ENCODE measurements at regions not wholly inside any gene's neighbourhood (a gene's known extent, or its start where the extent isn't known, plus 50 kb on each side); places are given as distances from the start of the nearest gene placed in this dataset.

GRCh38 chr5:83780699-83781350 is 60.2 kb upstream of the HAPLN1 start:
- Histone ChIP-seq H3K4me3 (ENCODE audit: low read depth, low read length) (no peak overlapping the region), H3K36me3 (ENCODE audit: control insufficient read depth in 2 of 2, insufficient read depth in 1 of 2, low read length in 2 of 2) (no peaks in the 10 kb centered on the region), H3K4me1 (ENCODE audit: control insufficient read depth, insufficient read depth, low read length) (no peaks in the 10 kb centered on the region), H3K27ac (ENCODE audit: extremely low read depth, low read depth, low read length) (no peak overlapping the region), H3K9me3 (ENCODE audit: control insufficient read depth, insufficient read depth, low read depth, low read length) (no peaks in the 10 kb centered on the region)
- ChIA-PET POLR2A (interaction anchor here (0.6 kb wide), 1 partner anchor 167 kb away, joined by 4 read pairs; no protein-coding TSS in a partner anchor), CTCF (interaction anchor here (0.7 kb wide), 1 partner anchor 48 kb away, joined by 3 read pairs; no protein-coding TSS in a partner anchor)
- no peak for TF ChIP-seq ZNF654 (tag by site-specific recombination; IDR thresholded peaks at IDR 0.05; ENCODE audit: low read depth)
- no peak for TF ChIP-seq ZNF24 (tag by site-specific recombination; IDR thresholded peaks at IDR 0.05)
- no peak for TF ChIP-seq KLF8 (tag by site-specific recombination; IDR thresholded peaks at IDR 0.05)
- TF ChIP-seq ZNF513 (tag by site-specific recombination; IDR thresholded peaks at IDR 0.05) = no peak
- no peak for TF ChIP-seq ZNF843 (tag by site-specific recombination; IDR thresholded peaks at IDR 0.05)
- TF ChIP-seq ZNF610 (tag by site-specific recombination; IDR thresholded peaks at IDR 0.05; ENCODE audit: borderline replicate concordance) = no peak
- no peak for TF ChIP-seq ZNF169 (tag by site-specific recombination; IDR thresholded peaks at IDR 0.05)
- TF ChIP-seq ZSCAN16 (tag by site-specific recombination; IDR thresholded peaks at IDR 0.05) = no peak
- TF ChIP-seq ZNF660 (tag by site-specific recombination; IDR thresholded peaks at IDR 0.05) = no peak
- TF ChIP-seq ZNF10 (tag by site-specific recombination; IDR thresholded peaks at IDR 0.05) = no peak

GRCh38 chr5:83777856-83778255 is 57.2 kb upstream of the HAPLN1 start:
- no peak overlapping the region for H3K27ac ChIP-seq (ENCODE audit: extremely low read depth, low read depth, low read length)
- CTCF ChIA-PET = no interaction called here
- no peaks in the 10 kb centered on the region for H3K9me3 ChIP-seq (ENCODE audit: control insufficient read depth, insufficient read depth, low read depth, low read length)
- H3K4me3 ChIP-seq (ENCODE audit: low read depth, low read length) = no peak overlapping the region
- POLR2A ChIA-PET = no interaction called here
- TF ChIP-seq EGR2 (tag by site-specific recombination; IDR thresholded peaks at IDR 0.05; ENCODE audit: low read depth) (no peak), ZNF510 (tag by site-specific recombination; IDR thresholded peaks at IDR 0.05; ENCODE audit: insufficient replicate concordance) (no peak), ZNF785 (tag by site-specific recombination; IDR thresholded peaks at IDR 0.05) (no peak), HOXD13 (CRISPR knock-in tag; IDR thresholded peaks at IDR 0.05; ENCODE audit: borderline replicate concordance) (no peak), ZNF311 (tag by site-specific recombination; IDR thresholded peaks at IDR 0.05; ENCODE audit: borderline replicate concordance) (no peak), ZNF398 (tag by site-specific recombination; IDR thresholded peaks at IDR 0.05) (no peak), ZNF768 (tag by site-specific recombination; IDR thresholded peaks at IDR 0.05) (no peak), ZFP69B (tag by site-specific recombination; IDR thresholded peaks at IDR 0.05) (no peak), ZNF350 (tag by site-specific recombination; IDR thresholded peaks at IDR 0.05) (no peak), PRDM1 (tag by site-specific recombination; IDR thresholded peaks at IDR 0.05) (no peak), ZNF324 (tag by site-specific recombination; IDR thresholded peaks at IDR 0.05) (no peak), RBAK (tag by site-specific recombination; IDR thresholded peaks at IDR 0.05) (no peak), ZNF366 (tag by site-specific recombination; conservative IDR thresholded peaks at IDR 0.05) (no peak), ZNF416 (tag by site-specific recombination; IDR thresholded peaks at IDR 0.05) (no peak), ZFP3 (tag by site-specific recombination; IDR thresholded peaks at IDR 0.05; ENCODE audit: low read depth) (no peak), SCRT1 (tag by site-specific recombination; IDR thresholded peaks at IDR 0.05; ENCODE audit: borderline replicate concordance) (no peak), BCL11B (tag by site-specific recombination; IDR thresholded peaks at IDR 0.05; ENCODE audit: low read depth) (no peak), ZNF580 (tag by site-specific recombination; IDR thresholded peaks at IDR 0.05) (no peak), ZNF792 (tag by site-specific recombination; IDR thresholded peaks at IDR 0.05) (no peak)
- no peaks in the 10 kb centered on the region for H3K4me1 ChIP-seq (ENCODE audit: control insufficient read depth, insufficient read depth, low read length)
- H3K36me3 ChIP-seq (ENCODE audit: control insufficient read depth in 2 of 2, insufficient read depth in 1 of 2, low read length in 2 of 2) = no peaks in the 10 kb centered on the region
